ENCODE measurements at regions not wholly inside any gene's neighbourhood (a gene's known extent, or its start where the extent isn't known, plus 50 kb on each side); places are given as distances from the start of the nearest gene placed in this dataset.

- H3K4me1 ChIP-seq (ENCODE audit: control insufficient read depth in 1 of 2, insufficient read depth in 2 of 2, low read depth in 1 of 2, low read length in 1 of 2), result no peaks in the 10 kb centered on the region
- no peak overlapping the region for H3K4me2 ChIP-seq
- 29% methylated on average over 1 of the region's 1 CpG for WGBS (ENCODE audit: low lambda C conversion rate)
- no peak overlapping the region for H2AFZ ChIP-seq (ENCODE audit: low read depth)
- H3K79me2 ChIP-seq (ENCODE audit: insufficient read depth), result no peaks in the 10 kb centered on the region
- no peaks in the 10 kb centered on the region for H3K9me3 ChIP-seq
- CTCF ChIA-PET, result no interaction called here
- H3F3A ChIP-seq (replicated peaks; ENCODE audit: insufficient read depth), result no peaks in the 10 kb centered on the region
- no peak for DNase-seq
- no peaks in the 10 kb centered on the region for H3K27me3 ChIP-seq (ENCODE audit: insufficient read depth)
- H3K36me3 ChIP-seq (replicated peaks in 1 of 2; ENCODE audit: control insufficient read depth in 1 of 2, insufficient read depth in 2 of 2, low read length in 1 of 2), result no peaks in the 10 kb centered on the region
- no peak overlapping the region for H3K4me3 ChIP-seq (ENCODE audit: low read depth in 2 of 2, low read length in 1 of 2)
- TF ChIP-seq USF1 (IDR thresholded peaks at IDR 0.05; ENCODE audit: borderline replicate concordance, low read depth) (no peak), TCF12 (IDR thresholded peaks at IDR 0.05) (no peak)
- no peaks in the 10 kb centered on the region for H4K20me1 ChIP-seq (ENCODE audit: insufficient read depth)
- H3K9ac ChIP-seq, result no peak overlapping the region
- H3K27ac ChIP-seq (ENCODE audit: low read depth in 2 of 2, low read length in 1 of 2), result no peak overlapping the region
- POLR2A ChIA-PET, result no interaction called here
- H3K9me2 ChIP-seq, result no peaks in the 10 kb centered on the region
Observed at GRCh38 chr11:25408146-25408545, 911.3 kb downstream of the LUZP2 start.

- Histone ChIP-seq H3K27ac (ENCODE audit: low read depth in 2 of 2, low read length in 1 of 2) (no peak overlapping the region), H4K20me1 (ENCODE audit: insufficient read depth) (no peaks in the 10 kb centered on the region), H3K9me2 (no peaks in the 10 kb centered on the region), H3K9me3 (no peaks in the 10 kb centered on the region), H3K36me3 (replicated peaks in 1 of 2; ENCODE audit: control insufficient read depth in 1 of 2, insufficient read depth in 2 of 2, low read length in 1 of 2) (no peaks in the 10 kb centered on the region), H2AFZ (ENCODE audit: low read depth) (no peak overlapping the region), H3K4me1 (ENCODE audit: control insufficient read depth in 1 of 2, insufficient read depth in 2 of 2, low read depth in 1 of 2, low read length in 1 of 2) (no peaks in the 10 kb centered on the region), H3K4me3 (ENCODE audit: low read depth in 2 of 2, low read length in 1 of 2) (no peak overlapping the region), H3K9ac (no peak overlapping the region), H3K4me2 (no peak overlapping the region), H3K27me3 (ENCODE audit: insufficient read depth) (no peaks in the 10 kb centered on the region), H3K79me2 (ENCODE audit: insufficient read depth) (no peaks in the 10 kb centered on the region), H3F3A (replicated peaks; ENCODE audit: insufficient read depth) (no peaks in the 10 kb centered on the region)
- POLR2A ChIA-PET, result no interaction called here
- CTCF ChIA-PET, result no interaction called here
- 17% methylated on average over 3 of the region's 3 CpGs for WGBS (ENCODE audit: low lambda C conversion rate)
- no peak for DNase-seq
- TF ChIP-seq ELF1 (IDR thresholded peaks at IDR 0.05), result no peak
- no peak for TF ChIP-seq GABPA (IDR thresholded peaks at IDR 0.05; ENCODE audit: low read depth)
- TF ChIP-seq RCOR1 (IDR thresholded peaks at IDR 0.05; ENCODE audit: low read length), result no peak
- no peak for TF ChIP-seq FOXM1 (IDR thresholded peaks at IDR 0.05; ENCODE audit: low read depth)
- no peak for TF ChIP-seq USF2 (IDR thresholded peaks at IDR 0.05; ENCODE audit: borderline replicate concordance, low read depth, low read length)
- TF ChIP-seq REST (IDR thresholded peaks at IDR 0.05; ENCODE audit: low read depth, low read length), result no peak
- no peak for TF ChIP-seq RXRA (IDR thresholded peaks at IDR 0.05; ENCODE audit: borderline replicate concordance, low read depth)
- no peak for TF ChIP-seq USF1 (IDR thresholded peaks at IDR 0.05; ENCODE audit: borderline replicate concordance, low read depth)
- no peak for TF ChIP-seq RAD21 (IDR thresholded peaks at IDR 0.05; ENCODE audit: low read length)
- TF ChIP-seq, protein P1, sequence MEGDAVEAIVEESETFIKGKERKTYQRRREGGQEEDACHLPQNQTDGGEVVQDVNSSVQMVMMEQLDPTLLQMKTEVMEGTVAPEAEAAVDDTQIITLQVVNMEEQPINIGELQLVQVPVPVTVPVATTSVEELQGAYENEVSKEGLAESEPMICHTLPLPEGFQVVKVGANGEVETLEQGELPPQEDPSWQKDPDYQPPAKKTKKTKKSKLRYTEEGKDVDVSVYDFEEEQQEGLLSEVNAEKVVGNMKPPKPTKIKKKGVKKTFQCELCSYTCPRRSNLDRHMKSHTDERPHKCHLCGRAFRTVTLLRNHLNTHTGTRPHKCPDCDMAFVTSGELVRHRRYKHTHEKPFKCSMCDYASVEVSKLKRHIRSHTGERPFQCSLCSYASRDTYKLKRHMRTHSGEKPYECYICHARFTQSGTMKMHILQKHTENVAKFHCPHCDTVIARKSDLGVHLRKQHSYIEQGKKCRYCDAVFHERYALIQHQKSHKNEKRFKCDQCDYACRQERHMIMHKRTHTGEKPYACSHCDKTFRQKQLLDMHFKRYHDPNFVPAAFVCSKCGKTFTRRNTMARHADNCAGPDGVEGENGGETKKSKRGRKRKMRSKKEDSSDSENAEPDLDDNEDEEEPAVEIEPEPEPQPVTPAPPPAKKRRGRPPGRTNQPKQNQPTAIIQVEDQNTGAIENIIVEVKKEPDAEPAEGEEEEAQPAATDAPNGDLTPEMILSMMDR (IDR thresholded peaks at IDR 0.05), result no peak
- TF ChIP-seq, protein P2, sequence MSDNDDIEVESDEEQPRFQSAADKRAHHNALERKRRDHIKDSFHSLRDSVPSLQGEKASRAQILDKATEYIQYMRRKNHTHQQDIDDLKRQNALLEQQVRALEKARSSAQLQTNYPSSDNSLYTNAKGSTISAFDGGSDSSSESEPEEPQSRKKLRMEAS (IDR thresholded peaks at IDR 0.05; ENCODE audit: low read depth), result no peak
- TF ChIP-seq, protein P3, sequence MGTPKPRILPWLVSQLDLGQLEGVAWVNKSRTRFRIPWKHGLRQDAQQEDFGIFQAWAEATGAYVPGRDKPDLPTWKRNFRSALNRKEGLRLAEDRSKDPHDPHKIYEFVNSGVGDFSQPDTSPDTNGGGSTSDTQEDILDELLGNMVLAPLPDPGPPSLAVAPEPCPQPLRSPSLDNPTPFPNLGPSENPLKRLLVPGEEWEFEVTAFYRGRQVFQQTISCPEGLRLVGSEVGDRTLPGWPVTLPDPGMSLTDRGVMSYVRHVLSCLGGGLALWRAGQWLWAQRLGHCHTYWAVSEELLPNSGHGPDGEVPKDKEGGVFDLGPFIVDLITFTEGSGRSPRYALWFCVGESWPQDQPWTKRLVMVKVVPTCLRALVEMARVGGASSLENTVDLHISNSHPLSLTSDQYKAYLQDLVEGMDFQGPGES (IDR thresholded peaks at IDR 0.05; ENCODE audit: low read depth, low read length), result no peak
- TF ChIP-seq MEF2A (IDR thresholded peaks at IDR 0.05; ENCODE audit: borderline replicate concordance, low read depth), result no peak
- TF ChIP-seq ZBTB33 (IDR thresholded peaks at IDR 0.05; ENCODE audit: borderline replicate concordance, low read depth), result no peak
- no peak for TF ChIP-seq RFX5 (IDR thresholded peaks at IDR 0.05; ENCODE audit: low read length)
- no peak for TF ChIP-seq NRF1 (IDR thresholded peaks at IDR 0.05; ENCODE audit: low read depth, low read length)
Observed at GRCh38 chr11:25415793-25416192, 916.1 kb upstream of the ANO3 start.

Data from SK-N-SH (cell line).